ENCODE measurements at regions not wholly inside any gene's neighbourhood (a gene's known extent, or its start where the extent isn't known, plus 50 kb on each side); places are given as distances from the start of the nearest gene placed in this dataset.

GRCh38 chr2:67054728-67055127 lies 342.4 kb upstream of the ETAA1 start:
- TF ChIP-seq CTCF (IDR thresholded peaks at IDR 0.05; ENCODE audit: insufficient read depth, low read length, poor library complexity, severe bottlenecking), result no peak
- H3K36me3 ChIP-seq (ENCODE audit: control insufficient read depth, insufficient read depth, low read length), result no peaks in the 10 kb centered on the region
- no peak overlapping the region for H3K4me3 ChIP-seq (ENCODE audit: low read depth, low read length)
- no peaks in the 10 kb centered on the region for H3K27me3 ChIP-seq (ENCODE audit: control insufficient read depth, insufficient read depth, low read length)
- no peak for DNase-seq (ENCODE audit: low read depth)

DNA sequence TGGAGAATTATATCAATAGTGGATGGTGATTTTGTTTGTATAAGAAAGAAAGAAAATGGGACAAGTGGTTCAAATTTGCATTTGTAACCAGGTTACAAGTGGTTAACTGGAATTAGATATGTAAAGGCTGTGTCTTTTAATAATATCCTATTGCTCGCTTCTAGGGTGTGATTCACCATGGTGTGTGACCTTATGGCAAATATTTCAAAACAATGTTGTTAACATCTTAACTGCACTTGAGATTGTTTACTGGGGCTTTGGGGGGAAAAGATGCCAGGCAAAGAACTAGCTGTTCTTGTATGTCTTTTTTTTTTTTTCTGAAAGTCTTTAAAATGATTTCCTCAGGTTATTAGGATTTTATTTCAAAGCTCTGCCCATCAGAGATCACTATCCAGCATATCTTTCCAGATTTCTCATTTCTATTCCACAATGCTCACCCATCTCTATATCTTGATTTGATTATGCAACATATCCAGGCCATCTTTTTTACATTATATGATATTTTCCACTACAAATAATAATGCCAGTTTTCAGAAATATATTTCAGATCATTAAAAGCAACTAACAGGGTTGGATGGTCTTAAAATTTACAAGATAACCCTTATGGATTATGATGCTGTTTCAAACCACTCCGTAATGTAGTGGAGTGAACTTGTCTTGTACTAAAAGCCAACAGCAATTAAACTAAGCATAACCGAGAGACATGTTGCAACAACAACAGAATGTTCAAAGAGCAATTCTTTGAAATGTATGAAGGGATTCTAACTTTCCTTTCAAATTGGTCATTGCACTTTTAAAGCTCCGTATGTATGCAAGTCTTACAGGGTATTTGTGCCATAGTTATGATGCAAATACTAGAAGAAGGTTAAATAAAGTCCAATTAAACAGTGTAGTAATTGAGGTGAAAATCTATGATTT lies 341.5 kb upstream of the ETAA1 start:
- H3K36me3 ChIP-seq (ENCODE audit: control insufficient read depth, insufficient read depth, low read length), result no peaks in the 10 kb centered on the region
- no peak overlapping the region for H3K4me3 ChIP-seq (ENCODE audit: low read depth, low read length)
- H3K27me3 ChIP-seq (ENCODE audit: control insufficient read depth, insufficient read depth, low read length), result no peaks in the 10 kb centered on the region
- DNase-seq (ENCODE audit: low read depth), result no peak
- no peak for TF ChIP-seq CTCF (IDR thresholded peaks at IDR 0.05; ENCODE audit: insufficient read depth, low read length, poor library complexity, severe bottlenecking)

GRCh38 chr2:67057123-67057522 lies 340.0 kb upstream of the ETAA1 start:
- H3K4me3 ChIP-seq (ENCODE audit: low read depth, low read length), result no peak overlapping the region
- no peak for DNase-seq (ENCODE audit: low read depth)
- no peaks in the 10 kb centered on the region for H3K36me3 ChIP-seq (ENCODE audit: control insufficient read depth, insufficient read depth, low read length)
- no peak for TF ChIP-seq CTCF (IDR thresholded peaks at IDR 0.05; ENCODE audit: insufficient read depth, low read length, poor library complexity, severe bottlenecking)
- H3K27me3 ChIP-seq (ENCODE audit: control insufficient read depth, insufficient read depth, low read length), result no peaks in the 10 kb centered on the region

GRCh38 chr2:67057901-67058703 lies 339.0 kb upstream of the ETAA1 start:
- no peaks in the 10 kb centered on the region for H3K27me3 ChIP-seq (ENCODE audit: control insufficient read depth, insufficient read depth, low read length)
- no peak for DNase-seq (ENCODE audit: low read depth)
- no peak for TF ChIP-seq CTCF (IDR thresholded peaks at IDR 0.05; ENCODE audit: insufficient read depth, low read length, poor library complexity, severe bottlenecking)

GRCh38 chr2:67065046-67065445 lies 332.1 kb upstream of the ETAA1 start:
- no peaks in the 10 kb centered on the region for H3K27me3 ChIP-seq (ENCODE audit: control insufficient read depth, insufficient read depth, low read length)
- no peak for DNase-seq (ENCODE audit: low read depth)

More at GRCh38 chr2:67057901-67058703, 339.0 kb upstream of the ETAA1 start:
- H3K36me3 ChIP-seq (ENCODE audit: control insufficient read depth, insufficient read depth, low read length), result no peaks in the 10 kb centered on the region
- H3K4me3 ChIP-seq (ENCODE audit: low read depth, low read length), result no peak overlapping the region

More at GRCh38 chr2:67065046-67065445, 332.1 kb upstream of the ETAA1 start:
- Histone ChIP-seq H3K4me3 (ENCODE audit: low read depth, low read length) (no peak overlapping the region), H3K36me3 (ENCODE audit: control insufficient read depth, insufficient read depth, low read length) (no peaks in the 10 kb centered on the region)
- TF ChIP-seq CTCF (IDR thresholded peaks at IDR 0.05; ENCODE audit: insufficient read depth, low read length, poor library complexity, severe bottlenecking), result no peak
